Liver (tissue), 3 donors: ENCODE measurements at regions not wholly inside any gene's neighbourhood (a gene's known extent, or its start where the extent isn't known, plus 50 kb on each side); places are given as distances from the start of the nearest gene placed in this dataset.

Experiments used
- EGR1 ChIP-seq, 2 donors: IDR thresholded peaks; 2 replicates each; pipeline ENCODE4 v1.6.1; 2016 to 2018; ENCODE audit warnings: antibody characterized with exemption in 2 of 2, low read depth in 2 of 2
- FOXA1 ChIP-seq: IDR thresholded peaks from 2 replicates; pipeline ENCODE4 v1.6.1; 2016; ENCODE audit warnings: antibody characterized with exemption
- GABPA ChIP-seq, 2 donors: IDR thresholded peaks in 1 of 2; conservative IDR thresholded peaks in 1 of 2; 2 replicates each; pipeline ENCODE4 v1.6.1; 2016; ENCODE audit warnings: antibody characterized with exemption in 2 of 2, mild to moderate bottlenecking in 1 of 2, moderate library complexity in 1 of 2
- RXRA ChIP-seq, 2 donors: IDR thresholded peaks; 2 replicates each; pipeline ENCODE4 v1.6.1; 2017 to 2018; ENCODE audit warnings: antibody characterized with exemption in 2 of 2, mild to moderate bottlenecking in 1 of 2
- TAF1 ChIP-seq: conservative IDR thresholded peaks from 2 replicates; pipeline ENCODE4 v1.6.1; 2016; ENCODE audit warnings: antibody characterized with exemption, mild to moderate bottlenecking
- TF ChIP-seq, protein P1 (sequence below): fragments of 150-350 bp; IDR thresholded peaks from 2 replicates; pipeline ENCODE4 v1.5.1; 2017; ENCODE audit warnings: improper control_type of control experiment, low read depth, low read length; ENCODE audit not compliant: missing input control
- TF ChIP-seq, protein P2 (sequence below): IDR thresholded peaks from 2 replicates; pipeline ENCODE4 v1.6.1; 2016; ENCODE audit warnings: antibody characterized with exemption
- donor health status: healthy.
- donor health status: healthy.

DNA sequence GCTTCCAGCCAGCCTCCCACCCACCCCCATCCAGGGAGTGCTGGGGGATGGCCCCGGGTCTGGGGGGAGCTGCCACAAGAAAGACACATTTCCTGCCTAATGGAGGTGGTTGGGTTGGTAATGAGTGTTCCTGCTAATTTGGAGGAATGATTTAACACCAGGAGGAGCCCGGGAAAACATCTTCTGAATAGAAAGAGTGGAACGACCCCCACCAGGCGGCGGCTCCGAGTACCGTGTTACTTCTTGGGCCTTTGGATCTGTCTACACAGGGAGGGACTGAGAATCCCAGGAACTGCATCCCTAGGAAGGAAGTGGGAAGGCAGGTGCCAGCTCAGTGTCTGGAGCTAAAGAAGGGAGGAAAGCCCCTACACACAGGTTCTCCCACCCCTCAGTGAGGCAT lies 64.6 kb downstream of the TSPAN17 start:
- TF ChIP-seq, protein P1, sequence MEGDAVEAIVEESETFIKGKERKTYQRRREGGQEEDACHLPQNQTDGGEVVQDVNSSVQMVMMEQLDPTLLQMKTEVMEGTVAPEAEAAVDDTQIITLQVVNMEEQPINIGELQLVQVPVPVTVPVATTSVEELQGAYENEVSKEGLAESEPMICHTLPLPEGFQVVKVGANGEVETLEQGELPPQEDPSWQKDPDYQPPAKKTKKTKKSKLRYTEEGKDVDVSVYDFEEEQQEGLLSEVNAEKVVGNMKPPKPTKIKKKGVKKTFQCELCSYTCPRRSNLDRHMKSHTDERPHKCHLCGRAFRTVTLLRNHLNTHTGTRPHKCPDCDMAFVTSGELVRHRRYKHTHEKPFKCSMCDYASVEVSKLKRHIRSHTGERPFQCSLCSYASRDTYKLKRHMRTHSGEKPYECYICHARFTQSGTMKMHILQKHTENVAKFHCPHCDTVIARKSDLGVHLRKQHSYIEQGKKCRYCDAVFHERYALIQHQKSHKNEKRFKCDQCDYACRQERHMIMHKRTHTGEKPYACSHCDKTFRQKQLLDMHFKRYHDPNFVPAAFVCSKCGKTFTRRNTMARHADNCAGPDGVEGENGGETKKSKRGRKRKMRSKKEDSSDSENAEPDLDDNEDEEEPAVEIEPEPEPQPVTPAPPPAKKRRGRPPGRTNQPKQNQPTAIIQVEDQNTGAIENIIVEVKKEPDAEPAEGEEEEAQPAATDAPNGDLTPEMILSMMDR, result no peak
- TF ChIP-seq TAF1 (no peak), GABPA (IDR thresholded peaks at IDR 0.05 in 1 of 2, conservative IDR thresholded peaks at IDR 0.05 in 1 of 2) (no peak), EGR1 (IDR thresholded peaks at IDR 0.05; ENCODE audit: low read depth in 2 of 2) (no peak), FOXA1 (no peak), RXRA (IDR thresholded peaks at IDR 0.05) (no peak)
- TF ChIP-seq, protein P2, sequence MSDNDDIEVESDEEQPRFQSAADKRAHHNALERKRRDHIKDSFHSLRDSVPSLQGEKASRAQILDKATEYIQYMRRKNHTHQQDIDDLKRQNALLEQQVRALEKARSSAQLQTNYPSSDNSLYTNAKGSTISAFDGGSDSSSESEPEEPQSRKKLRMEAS, result no peak
